Esophagus squamous epithelium (tissue), 4 donors: ENCODE measurements at regions not wholly inside any gene's neighbourhood (a gene's known extent, or its start where the extent isn't known, plus 50 kb on each side); places are given as distances from the start of the nearest gene placed in this dataset.

Experiments used
- POLR2A ChIP-seq, 4 donors: fragments of 450-650 bp; IDR thresholded peaks; one replicate each; pipeline ENCODE4 v1.6.1; 2017; ENCODE audit warnings: antibody characterized with exemption in 4 of 4, mild to moderate bottlenecking in 4 of 4, moderate library complexity in 3 of 4
- TF ChIP-seq, protein P1 (sequence below), 6 experiments: fragments of 450-650 bp in 4 of 6; fragments of 200-600 bp in 2 of 6; sonication (generic) in 2 of 6; IDR thresholded peaks; one replicate each; pipeline ENCODE4 v1.5.1; 2016 to 2019; ENCODE audit warnings: antibody characterized with exemption in 6 of 6, mild to moderate bottlenecking in 4 of 6, moderate library complexity in 4 of 6

DNA sequence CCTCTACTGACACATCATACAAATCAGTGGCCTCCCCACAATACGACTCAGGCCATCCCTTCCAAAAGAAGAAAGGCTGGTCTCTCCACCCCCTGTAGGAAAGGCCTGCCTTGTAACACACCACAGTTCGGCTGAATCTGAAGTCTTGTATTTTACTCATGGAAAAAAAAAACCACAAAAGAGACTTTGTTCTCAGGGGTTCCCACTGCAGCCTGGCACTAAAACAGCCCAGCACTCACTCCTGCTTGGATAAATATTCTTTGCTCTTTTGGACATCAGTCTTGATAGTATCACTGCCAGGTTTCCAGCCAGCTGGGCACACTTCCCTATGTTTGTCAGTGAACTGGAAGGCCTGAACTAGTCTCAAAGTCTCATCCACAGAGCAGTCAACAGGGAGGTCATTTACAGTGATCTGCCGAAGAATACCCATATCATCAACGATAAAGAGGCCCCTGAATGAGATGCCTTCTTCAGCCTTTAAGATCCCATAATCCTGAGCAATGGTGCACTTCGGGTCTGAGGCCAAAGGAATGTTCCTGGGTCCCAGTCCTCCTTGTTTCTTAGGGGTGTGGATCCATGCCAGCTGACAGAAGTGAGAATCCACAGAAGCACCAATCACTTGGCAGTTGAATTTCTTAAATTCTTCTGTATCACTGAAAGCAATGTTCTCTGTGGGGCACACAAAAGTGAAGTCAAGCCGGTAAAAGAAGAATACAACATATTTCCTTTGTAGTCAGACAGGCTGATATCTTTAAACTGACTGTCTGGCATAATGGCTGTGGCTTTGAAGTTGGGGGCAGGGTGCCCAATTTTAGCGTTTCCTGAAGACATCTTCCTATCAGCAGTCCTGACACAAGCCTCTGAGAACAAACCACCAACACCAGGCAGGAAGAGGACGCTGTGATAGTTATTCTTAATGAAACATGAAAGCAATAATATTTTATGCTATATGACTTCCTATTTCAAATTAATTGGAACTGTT is 198.1 kb downstream of the LURAP1L start:
- TF ChIP-seq, protein P1, sequence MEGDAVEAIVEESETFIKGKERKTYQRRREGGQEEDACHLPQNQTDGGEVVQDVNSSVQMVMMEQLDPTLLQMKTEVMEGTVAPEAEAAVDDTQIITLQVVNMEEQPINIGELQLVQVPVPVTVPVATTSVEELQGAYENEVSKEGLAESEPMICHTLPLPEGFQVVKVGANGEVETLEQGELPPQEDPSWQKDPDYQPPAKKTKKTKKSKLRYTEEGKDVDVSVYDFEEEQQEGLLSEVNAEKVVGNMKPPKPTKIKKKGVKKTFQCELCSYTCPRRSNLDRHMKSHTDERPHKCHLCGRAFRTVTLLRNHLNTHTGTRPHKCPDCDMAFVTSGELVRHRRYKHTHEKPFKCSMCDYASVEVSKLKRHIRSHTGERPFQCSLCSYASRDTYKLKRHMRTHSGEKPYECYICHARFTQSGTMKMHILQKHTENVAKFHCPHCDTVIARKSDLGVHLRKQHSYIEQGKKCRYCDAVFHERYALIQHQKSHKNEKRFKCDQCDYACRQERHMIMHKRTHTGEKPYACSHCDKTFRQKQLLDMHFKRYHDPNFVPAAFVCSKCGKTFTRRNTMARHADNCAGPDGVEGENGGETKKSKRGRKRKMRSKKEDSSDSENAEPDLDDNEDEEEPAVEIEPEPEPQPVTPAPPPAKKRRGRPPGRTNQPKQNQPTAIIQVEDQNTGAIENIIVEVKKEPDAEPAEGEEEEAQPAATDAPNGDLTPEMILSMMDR (IDR thresholded peaks at IDR 0.05): no peak
- no peak for TF ChIP-seq POLR2A (IDR thresholded peaks at IDR 0.05)
